Astrocyte (in vitro differentiated cells and primary cell): ENCODE measurements at regions not wholly inside any gene's neighbourhood (a gene's known extent, or its start where the extent isn't known, plus 50 kb on each side); places are given as distances from the start of the nearest gene placed in this dataset.

Experiments used
- DNase-seq: peaks from one replicate; pipeline ENCODE4 v3.0.0-alpha.2; 2010; ENCODE audit warnings: low read depth
- FAIRE-seq: peaks from 2 replicates; lab custom pipeline; 2011; peaks lifted over from hg19 to GRCh38; lab: Jason Lieb, UNC
- H2AFZ ChIP-seq: 2 replicates; pipeline ENCODE4 v1.6.0; 2012; ENCODE audit warnings: low read depth, low read length, inconsistent platforms
- H3K27ac ChIP-seq: 2 replicates; pipeline ENCODE4 v1.5.1; 2011; ENCODE audit warnings: low read depth, low read length, inconsistent platforms
- H3K27me3 ChIP-seq: 2 replicates; pipeline ENCODE4 v1.6.0; 2011; ENCODE audit warnings: low read length, inconsistent platforms; ENCODE audit not compliant: insufficient read depth
- H3K36me3 ChIP-seq: 2 replicates; pipeline ENCODE4 v1.5.1; 2011; ENCODE audit warnings: low read length, inconsistent platforms; ENCODE audit not compliant: insufficient read depth
- H3K4me1 ChIP-seq: 2 replicates; pipeline ENCODE4 v1.5.1; 2011; ENCODE audit warnings: low read length, inconsistent platforms; ENCODE audit not compliant: insufficient read depth
- H3K4me2 ChIP-seq: 2 replicates; pipeline ENCODE4 v1.6.0; 2012; ENCODE audit warnings: low read length, inconsistent platforms
- H3K4me3 ChIP-seq: 2 replicates; pipeline ENCODE4 v1.5.1; 2011; ENCODE audit warnings: low read depth, mild to moderate bottlenecking, low read length, inconsistent platforms; ENCODE audit not compliant: insufficient read depth
- H3K79me2 ChIP-seq: 2 replicates; pipeline ENCODE4 v1.6.0; 2012; ENCODE audit warnings: mild to moderate bottlenecking, low read length, inconsistent platforms; ENCODE audit not compliant: insufficient read depth
- H3K9ac ChIP-seq: 2 replicates; pipeline ENCODE4 v1.6.0; 2012; ENCODE audit warnings: mild to moderate bottlenecking, low read length, inconsistent platforms
- H3K9me3 ChIP-seq: 2 replicates; pipeline ENCODE4 v1.5.1; 2012; ENCODE audit warnings: low read depth, mild to moderate bottlenecking, low read length, inconsistent platforms; ENCODE audit not compliant: insufficient read depth
- H4K20me1 ChIP-seq: 2 replicates; pipeline ENCODE4 v1.6.0; 2012; ENCODE audit warnings: low read length, inconsistent platforms; ENCODE audit not compliant: insufficient read depth
- H3K27ac Mint-ChIP-seq: one replicate; pipeline ENCODE4 v1.8.0; 2021; ENCODE audit warnings: mild to moderate bottlenecking, mixed read lengths; ENCODE audit not compliant: unreplicated experiment
- H3K27me3 Mint-ChIP-seq: one replicate; pipeline ENCODE4 v1.8.0; 2021; ENCODE audit warnings: low read depth, mixed read lengths; ENCODE audit not compliant: unreplicated experiment
- H3K36me3 Mint-ChIP-seq: one replicate; pipeline ENCODE4 v1.8.0; 2021; ENCODE audit warnings: low read depth, mixed read lengths; ENCODE audit not compliant: unreplicated experiment
- H3K4me1 Mint-ChIP-seq: one replicate; pipeline ENCODE4 v1.8.0; 2021; ENCODE audit warnings: low read depth, mixed read lengths; ENCODE audit not compliant: unreplicated experiment
- H3K4me3 Mint-ChIP-seq: one replicate; pipeline ENCODE4 v1.8.0; 2021; ENCODE audit warnings: mild to moderate bottlenecking, moderate library complexity, mixed read lengths; ENCODE audit not compliant: unreplicated experiment
- H3K9me3 Mint-ChIP-seq: one replicate; pipeline ENCODE4 v1.8.0; 2021; ENCODE audit warnings: mild to moderate bottlenecking, mixed read lengths; ENCODE audit not compliant: unreplicated experiment
- EZH2 ChIP-seq: IDR thresholded peaks from 2 replicates; pipeline ENCODE4 v1.6.1; 2012; ENCODE audit warnings: mild to moderate bottlenecking, low read length, inconsistent platforms; ENCODE audit not compliant: insufficient read depth
- TF ChIP-seq, protein P1 (sequence below): IDR thresholded peaks from 2 replicates; pipeline ENCODE4 v1.5.1; 2011; ENCODE audit warnings: low read depth, mild to moderate bottlenecking, inconsistent platforms, low read length, moderate library complexity; ENCODE audit not compliant: insufficient read depth

DNA sequence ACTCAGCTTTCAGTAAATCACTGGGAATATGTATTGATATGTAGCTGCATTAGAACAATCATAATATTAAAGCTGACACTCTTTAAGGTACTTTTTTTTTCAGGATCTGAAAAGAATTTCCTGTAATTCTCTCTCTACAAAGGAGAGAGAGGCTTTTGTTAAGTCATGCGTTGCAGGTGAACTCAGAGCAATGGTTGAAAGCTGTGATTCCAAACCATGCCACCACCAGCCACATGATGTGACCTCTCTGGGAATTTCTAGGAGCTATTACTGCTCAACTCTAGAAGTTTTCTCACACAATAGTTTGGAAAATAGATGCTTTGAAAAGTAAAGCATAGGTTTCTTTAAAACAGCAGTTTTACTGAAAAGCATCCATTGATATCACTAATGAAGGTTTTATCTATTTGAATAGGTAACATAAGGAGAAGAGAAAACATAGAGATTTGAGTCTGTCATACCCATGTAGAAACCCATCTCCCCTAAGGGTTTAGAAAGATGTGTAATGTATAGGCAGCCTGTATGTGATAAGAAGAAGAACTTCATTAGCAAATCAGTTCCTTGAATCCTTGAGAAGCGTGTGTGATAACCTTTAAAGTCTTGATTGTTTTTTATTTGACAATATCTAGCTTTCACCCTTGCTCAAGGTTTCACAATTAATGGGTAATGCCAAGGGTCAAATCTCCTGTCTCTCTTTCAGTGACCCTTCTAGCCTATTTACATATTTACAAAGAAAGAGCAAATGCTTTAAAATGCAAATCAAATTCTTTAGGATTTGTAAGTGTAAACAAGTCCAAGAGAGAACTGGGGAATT lies 161.0 kb upstream of the ANKRD50 start:
- no peak overlapping the region for H3K27ac ChIP-seq
- H3K4me1 Mint-ChIP-seq: no peaks in the 10 kb centered on the region
- H3K27ac Mint-ChIP-seq: no peak overlapping the region
- no peaks in the 10 kb centered on the region for H3K36me3 Mint-ChIP-seq
- no peaks in the 10 kb centered on the region for H3K4me1 ChIP-seq
- no peaks in the 10 kb centered on the region for H3K79me2 ChIP-seq
- no peak for TF ChIP-seq EZH2
- TF ChIP-seq, protein P1, sequence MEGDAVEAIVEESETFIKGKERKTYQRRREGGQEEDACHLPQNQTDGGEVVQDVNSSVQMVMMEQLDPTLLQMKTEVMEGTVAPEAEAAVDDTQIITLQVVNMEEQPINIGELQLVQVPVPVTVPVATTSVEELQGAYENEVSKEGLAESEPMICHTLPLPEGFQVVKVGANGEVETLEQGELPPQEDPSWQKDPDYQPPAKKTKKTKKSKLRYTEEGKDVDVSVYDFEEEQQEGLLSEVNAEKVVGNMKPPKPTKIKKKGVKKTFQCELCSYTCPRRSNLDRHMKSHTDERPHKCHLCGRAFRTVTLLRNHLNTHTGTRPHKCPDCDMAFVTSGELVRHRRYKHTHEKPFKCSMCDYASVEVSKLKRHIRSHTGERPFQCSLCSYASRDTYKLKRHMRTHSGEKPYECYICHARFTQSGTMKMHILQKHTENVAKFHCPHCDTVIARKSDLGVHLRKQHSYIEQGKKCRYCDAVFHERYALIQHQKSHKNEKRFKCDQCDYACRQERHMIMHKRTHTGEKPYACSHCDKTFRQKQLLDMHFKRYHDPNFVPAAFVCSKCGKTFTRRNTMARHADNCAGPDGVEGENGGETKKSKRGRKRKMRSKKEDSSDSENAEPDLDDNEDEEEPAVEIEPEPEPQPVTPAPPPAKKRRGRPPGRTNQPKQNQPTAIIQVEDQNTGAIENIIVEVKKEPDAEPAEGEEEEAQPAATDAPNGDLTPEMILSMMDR: no peak
- H3K9ac ChIP-seq: no peak overlapping the region
- no peak overlapping the region for H2AFZ ChIP-seq
- no peaks in the 10 kb centered on the region for H4K20me1 ChIP-seq
- H3K4me3 Mint-ChIP-seq: no peak overlapping the region
- H3K4me3 ChIP-seq: no peak overlapping the region
- no peaks in the 10 kb centered on the region for H3K36me3 ChIP-seq
- no peaks in the 10 kb centered on the region for H3K9me3 ChIP-seq
- no peak for FAIRE-seq
- H3K9me3 Mint-ChIP-seq: peaks cover 3% of the 10 kb centered on the region
- no peak overlapping the region for H3K4me2 ChIP-seq
- no peak for DNase-seq
- H3K27me3 ChIP-seq: no peaks in the 10 kb centered on the region
- H3K27me3 Mint-ChIP-seq: no peaks in the 10 kb centered on the region

DNA sequence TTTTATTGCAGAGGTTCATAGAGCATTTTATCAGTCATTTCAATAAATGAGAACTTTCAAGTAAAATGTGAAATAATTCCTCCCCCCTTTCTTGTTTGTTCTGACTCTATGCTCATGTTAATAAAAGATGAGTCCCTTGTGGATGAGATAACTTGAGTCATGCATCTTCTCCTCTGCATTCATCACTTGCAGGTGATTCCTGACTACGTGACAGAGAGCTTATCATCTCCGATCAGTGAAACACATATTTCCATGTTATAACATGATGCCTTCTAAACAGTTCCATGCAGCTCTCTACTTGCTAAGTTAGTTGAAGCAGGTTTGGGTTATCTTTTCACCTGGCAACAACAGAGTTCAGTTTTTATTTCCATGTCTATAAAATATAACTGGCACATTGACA lies 160.1 kb upstream of the ANKRD50 start:
- no peaks in the 10 kb centered on the region for H3K79me2 ChIP-seq
- FAIRE-seq (no peak), DNase-seq (no peak)
- Mint-ChIP-seq H3K36me3 (no peaks in the 10 kb centered on the region), H3K27ac (no peak overlapping the region), H3K4me3 (no peak overlapping the region), H3K27me3 (no peaks in the 10 kb centered on the region), H3K4me1 (no peaks in the 10 kb centered on the region), H3K9me3 (peaks cover 3% of the 10 kb centered on the region)
- H3K9me3 ChIP-seq: no peaks in the 10 kb centered on the region
- TF ChIP-seq EZH2: no peak
- TF ChIP-seq, protein P1: no peak
- no peaks in the 10 kb centered on the region for H3K4me1 ChIP-seq
- no peak overlapping the region for H3K4me3 ChIP-seq
- H3K9ac ChIP-seq: no peak overlapping the region
- no peaks in the 10 kb centered on the region for H3K36me3 ChIP-seq
- no peak overlapping the region for H2AFZ ChIP-seq
- no peaks in the 10 kb centered on the region for H4K20me1 ChIP-seq
- H3K4me2 ChIP-seq: no peak overlapping the region
- H3K27me3 ChIP-seq: no peaks in the 10 kb centered on the region
- H3K27ac ChIP-seq: no peak overlapping the region

DNA sequence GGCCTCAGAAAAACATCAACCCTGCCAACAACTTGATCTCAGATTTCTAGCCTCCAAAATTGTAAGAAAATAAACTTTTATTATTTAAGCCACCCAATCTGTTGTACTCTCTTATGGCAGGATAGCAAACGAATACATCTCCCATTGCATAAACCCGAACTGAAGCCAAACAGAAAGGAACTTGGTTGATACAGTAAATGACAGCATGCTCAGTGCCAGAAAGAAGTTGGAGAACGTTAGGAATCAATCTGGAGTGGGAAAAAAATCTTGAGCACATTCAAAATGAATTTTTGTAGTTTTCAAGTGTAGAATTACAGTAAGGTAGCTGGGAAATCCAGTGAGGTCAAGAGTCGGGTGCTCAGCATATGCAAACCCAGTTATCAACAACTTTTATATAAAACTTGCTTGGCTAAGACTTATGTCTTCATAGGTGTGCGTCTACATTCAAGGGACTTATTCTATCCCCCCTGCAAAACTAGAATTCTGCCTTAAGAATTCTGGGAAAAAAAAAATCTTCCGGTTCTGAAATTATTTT lies 157.5 kb upstream of the ANKRD50 start:
- H3K36me3 ChIP-seq: no peaks in the 10 kb centered on the region
- H3K4me3 Mint-ChIP-seq: no peak overlapping the region

More for the DNA sequence above, 157.5 kb upstream of the ANKRD50 start:
- Histone ChIP-seq H3K4me1 (no peaks in the 10 kb centered on the region), H3K9me3 (no peaks in the 10 kb centered on the region), H3K79me2 (no peaks in the 10 kb centered on the region), H3K4me2 (no peak overlapping the region), H3K27me3 (no peaks in the 10 kb centered on the region), H3K9ac (no peak overlapping the region), H3K4me3 (no peak overlapping the region), H4K20me1 (no peaks in the 10 kb centered on the region), H3K27ac (no peak overlapping the region), H2AFZ (no peak overlapping the region)
- peaks cover 5% of the 10 kb centered on the region for H3K4me1 Mint-ChIP-seq
- H3K36me3 Mint-ChIP-seq: no peaks in the 10 kb centered on the region
- no peak for FAIRE-seq
- no peaks in the 10 kb centered on the region for H3K9me3 Mint-ChIP-seq
- H3K27ac Mint-ChIP-seq: no peak overlapping the region
- H3K27me3 Mint-ChIP-seq: no peaks in the 10 kb centered on the region
- no peak for DNase-seq
- no peak for TF ChIP-seq EZH2
- TF ChIP-seq, protein P1: no peak
